GM19043 (cell line): ENCODE measurements at regions not wholly inside any gene's neighbourhood (a gene's known extent, or its start where the extent isn't known, plus 50 kb on each side); places are given as distances from the start of the nearest gene placed in this dataset.
"Not testable (repeated sequence)": the region's sequence is repeated elsewhere in the genome, so short reads cannot be mapped to it uniquely, and the experiment has no call there.

ENCODE experiments used
- ATAC-seq: cut with Tn5 transposase; IDR thresholded peaks from one replicate; pipeline ENCODE4 v1.9.1; 2021; ENCODE audit warnings: low read depth; ENCODE audit not compliant: unreplicated experiment

DNA sequence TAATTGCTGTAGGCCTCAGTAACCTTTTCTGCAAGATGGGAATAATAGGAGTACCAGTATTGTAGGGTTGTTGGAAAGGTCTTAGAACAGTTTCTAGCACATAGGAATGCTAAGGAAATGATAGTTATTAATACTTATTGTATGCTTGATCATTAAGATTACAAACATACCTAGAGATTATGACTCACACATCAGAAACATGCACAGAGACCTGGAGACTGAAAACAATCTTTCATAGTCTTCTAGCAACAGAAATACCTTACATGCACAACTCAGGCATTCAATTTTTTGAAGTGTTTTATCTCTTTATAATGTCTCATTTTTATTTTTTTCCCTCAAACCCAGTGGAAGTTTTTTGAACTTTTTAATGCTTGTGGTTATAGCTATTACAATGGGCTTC is 104.4 kb upstream of the ZBTB20 start:
- no peak for ATAC-seq

DNA sequence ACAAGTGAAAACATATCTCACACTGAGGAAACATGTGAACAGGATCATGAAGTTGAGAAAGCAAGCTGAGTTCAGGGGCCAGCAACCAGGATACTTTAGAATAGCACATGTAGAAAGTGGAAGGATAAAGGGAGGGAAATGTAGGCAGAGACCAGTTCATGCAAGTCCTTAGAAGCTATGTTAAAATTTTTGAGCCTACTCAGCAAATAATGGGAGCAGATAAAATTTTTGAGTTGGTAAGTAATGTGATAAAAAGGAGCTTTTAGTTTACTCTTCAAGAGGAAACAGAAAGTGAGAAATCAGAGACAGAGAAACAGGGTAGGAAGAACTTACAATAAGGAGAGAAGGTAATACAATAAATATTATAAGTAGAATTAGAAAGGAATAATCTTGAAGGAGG is 105.6 kb upstream of the ZBTB20 start:
- ATAC-seq = no peak

DNA sequence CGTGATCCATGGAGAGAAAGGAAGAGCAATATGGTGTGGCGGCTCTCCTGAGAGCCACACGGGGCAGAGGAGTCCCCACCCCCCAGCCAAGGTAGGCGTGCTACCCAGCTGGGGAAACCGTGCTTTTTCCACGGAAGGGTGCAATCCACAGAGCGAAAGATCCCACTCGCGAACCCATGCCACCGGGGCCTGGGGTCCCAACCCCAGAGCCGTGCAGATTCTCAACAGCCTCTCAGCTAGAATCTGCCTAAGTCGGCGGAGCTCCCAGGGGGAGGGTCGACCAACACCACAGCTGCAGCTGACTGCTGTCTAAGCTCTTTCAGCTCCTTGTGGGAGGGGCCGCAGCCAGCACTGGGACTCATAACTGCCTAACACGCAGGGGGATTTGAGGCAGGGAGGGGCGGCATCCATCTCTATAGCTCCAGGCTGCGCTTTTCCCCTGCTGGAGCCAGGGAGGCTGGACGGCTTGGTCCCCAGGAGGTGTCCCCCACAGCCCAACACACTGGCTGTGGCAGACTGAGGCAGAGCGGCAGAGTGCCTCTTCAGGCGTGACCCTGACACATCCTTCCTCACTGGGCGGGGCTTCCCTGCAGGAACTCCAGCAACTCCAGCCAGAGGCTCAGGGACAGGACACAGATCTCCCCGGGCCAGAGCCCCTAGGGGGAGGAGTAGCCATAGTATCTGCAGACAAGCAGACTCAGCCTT is 107.6 kb upstream of the ZBTB20 start:
- ATAC-seq = no peak

DNA sequence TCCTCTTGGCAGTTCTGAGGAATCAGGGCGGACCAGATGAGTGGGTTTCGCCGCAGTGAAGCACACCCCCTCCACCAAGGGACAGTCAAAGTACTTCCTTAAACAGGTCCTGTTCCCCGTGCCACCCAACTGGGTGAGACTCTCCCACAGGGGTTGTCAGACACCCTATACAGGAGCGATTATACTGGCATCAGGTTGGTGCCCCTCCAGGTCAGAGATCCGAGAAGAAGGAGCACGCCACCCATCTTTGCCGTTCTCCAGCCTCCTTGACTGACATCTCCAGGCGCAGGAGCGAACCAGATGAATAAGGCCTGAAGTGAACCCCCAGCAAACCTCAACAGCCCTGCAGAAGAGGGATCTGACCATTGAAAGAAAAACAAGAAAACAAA is 108.1 kb upstream of the ZBTB20 start:
- ATAC-seq = no peak

DNA sequence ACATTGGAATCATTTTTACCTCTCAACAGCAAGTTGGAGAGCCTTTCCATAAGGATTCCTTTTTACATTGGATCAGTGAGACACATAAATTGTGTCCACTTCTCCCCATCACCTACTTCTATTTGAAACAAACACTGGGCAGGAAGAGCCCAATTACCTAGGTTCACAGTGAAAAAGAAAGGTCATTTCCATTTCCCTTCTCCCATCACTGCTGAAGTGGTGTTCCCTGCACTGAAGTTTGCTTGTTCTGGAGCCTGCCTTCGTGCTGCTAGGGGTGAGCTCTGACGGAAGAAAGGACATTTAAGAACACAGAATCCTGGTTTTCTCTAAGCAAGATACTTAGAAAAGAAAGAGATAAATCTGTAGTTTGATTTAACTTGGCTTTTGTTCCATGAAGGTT is 123.8 kb upstream of the ZBTB20 start:
- ATAC-seq = no peak

DNA sequence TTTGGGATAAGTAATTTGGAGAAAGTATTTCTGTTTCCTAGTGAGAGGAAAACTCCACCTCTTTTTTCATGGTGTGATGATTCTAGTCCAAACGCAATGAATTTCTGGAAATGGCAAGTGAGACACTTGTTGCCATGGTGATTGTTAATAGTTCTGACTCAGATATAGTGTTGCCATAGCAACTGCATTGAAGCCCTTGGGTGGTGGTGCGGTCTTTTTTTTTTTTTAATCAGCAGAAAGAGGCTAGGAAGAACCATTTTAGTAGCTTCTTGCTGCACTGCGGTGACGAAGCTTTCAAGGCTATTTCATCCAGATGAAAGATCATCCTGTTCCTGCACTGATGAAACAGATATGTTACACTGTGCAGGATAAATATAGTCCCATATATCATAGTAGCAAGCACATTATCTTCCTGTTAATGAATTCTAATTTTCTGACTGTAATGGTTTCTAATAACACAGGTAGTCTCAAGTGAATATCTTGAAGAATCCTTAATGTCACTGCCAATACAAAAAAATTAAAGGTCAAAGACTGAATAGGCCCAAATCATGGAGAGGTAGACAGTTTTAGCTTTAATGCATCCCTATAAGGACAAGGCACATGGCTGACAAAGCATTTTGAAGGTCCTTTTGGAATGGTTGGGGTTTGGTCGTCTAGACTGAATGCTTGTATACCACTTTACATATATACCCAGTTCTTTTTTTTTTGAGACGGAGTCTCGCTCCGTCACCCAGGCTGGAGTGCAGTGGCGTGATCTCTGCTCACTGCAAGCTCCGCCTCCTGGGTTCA is 125.1 kb upstream of the ZBTB20 start:
- no peak for ATAC-seq

DNA sequence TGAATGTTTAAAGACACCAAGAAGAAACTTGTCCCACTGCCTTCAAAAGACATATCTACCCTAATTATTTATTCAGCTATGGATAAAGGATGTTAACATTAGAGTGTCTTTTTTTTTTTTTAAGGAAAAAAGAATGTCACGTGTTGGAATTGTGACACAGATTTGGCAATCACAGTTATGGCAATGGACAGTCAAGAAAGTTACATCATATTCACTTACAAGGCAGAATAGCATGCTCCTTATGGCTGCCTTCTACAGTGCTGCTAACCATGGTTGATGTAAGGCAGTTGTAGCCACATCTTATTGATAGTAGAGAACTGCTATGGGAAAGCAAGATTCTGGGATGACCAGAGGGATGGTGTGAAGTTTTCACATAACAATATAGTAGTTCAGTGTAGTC is 128.8 kb upstream of the ZBTB20 start:
- no peak for ATAC-seq

DNA sequence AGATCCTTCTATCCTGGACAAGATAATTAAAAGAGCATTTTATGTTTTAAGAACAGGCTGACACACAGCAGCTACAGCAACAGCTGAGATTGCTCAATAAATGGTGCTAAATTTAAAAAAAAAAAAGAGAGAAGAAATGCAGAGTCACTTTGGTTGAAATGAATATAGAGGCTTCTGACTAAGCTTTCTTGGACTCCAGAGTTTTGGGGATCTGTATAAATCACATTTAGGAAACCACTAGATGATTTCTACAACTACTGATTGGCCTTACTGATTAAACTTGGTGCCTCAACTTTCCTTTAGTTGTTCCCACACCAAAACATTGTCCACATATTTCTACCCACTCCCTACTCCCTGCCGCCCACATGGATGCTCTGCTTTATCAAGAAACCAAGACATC is 132.9 kb upstream of the ZBTB20 start:
- ATAC-seq = no peak

DNA sequence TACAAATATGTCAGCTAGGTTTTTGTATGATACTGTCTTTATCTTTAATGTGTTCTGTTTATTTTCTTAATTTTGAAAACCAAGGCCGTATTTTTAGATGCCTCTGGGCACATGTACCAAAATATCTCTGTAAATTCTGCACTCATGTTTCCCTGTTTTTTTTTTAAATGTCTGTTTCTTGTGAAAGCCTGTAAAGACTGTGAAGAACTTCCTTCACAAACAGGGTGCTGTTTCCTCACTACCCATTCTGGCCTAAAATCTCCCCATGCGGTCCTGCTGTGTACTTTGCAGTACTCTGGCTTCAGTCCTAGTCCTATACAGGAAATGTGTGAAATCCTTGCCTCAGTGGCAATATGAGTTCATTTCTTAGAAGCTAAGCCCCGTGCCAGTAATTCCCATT is 133.4 kb upstream of the ZBTB20 start:
- no peak for ATAC-seq

DNA sequence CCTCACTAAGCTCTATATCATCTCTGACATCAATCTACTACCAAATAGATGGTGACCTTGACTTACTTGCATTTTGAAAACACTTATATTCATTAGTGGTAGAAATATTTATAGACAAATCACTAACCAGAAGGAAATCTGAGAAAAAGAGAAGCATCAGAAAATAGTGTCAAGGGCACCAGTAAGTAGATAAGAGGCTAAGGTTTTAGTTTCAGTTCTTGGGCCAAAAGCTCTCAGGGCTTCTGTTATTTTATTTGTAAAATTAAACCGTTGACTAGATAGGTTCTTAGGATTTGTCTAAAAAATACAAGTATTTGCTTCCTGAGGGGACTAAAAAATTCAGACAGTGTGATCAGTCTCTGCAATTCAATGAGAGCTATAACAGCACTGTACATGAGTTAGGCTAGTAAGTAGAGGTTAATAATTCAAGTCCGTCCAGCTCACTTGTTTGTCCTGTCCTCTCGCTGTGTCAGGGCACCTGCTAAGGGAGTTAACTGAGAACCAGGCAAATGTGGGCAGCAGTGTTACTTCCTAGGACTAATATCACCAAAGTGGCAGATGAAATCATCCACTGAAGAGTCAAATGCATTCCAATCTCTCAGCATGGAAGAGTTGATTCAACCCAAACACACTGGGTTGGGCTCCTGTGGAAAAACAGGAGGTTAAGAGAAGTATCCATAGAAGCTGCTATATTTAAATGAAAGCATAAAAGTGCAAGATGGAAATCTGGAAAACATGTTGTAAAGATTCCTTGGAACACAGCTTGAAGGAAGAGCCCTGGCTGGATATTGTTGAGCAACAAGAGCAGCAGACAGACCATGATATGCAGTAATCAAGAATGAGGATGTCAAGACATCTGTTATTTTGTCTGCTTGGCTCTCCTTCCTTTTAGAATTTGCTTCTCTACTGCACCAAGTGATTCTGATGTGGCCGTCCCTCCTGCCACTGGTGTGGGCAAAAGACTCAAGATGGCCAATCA is 134.9 kb upstream of the ZBTB20 start:
- no peak for ATAC-seq

DNA sequence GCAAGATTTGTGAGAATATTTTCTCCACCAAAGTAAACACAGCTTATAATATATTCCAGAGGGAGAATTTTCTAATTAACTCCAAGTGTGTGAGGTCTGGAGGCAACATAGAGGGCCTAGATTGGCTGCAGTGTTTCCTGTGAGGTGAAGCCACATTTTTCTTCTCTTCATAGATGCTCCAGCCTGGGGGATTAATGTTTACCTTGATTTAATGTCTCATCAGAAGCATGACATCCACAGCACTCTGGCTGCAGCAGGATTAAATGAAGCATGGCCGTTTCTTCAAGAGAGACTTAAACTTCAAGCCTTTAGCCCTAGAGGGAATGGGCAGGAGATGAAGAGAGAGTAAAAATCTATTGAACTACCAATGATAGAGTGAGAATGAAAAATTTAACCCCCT is 137.9 kb upstream of the ZBTB20 start:
- no peak for ATAC-seq

DNA sequence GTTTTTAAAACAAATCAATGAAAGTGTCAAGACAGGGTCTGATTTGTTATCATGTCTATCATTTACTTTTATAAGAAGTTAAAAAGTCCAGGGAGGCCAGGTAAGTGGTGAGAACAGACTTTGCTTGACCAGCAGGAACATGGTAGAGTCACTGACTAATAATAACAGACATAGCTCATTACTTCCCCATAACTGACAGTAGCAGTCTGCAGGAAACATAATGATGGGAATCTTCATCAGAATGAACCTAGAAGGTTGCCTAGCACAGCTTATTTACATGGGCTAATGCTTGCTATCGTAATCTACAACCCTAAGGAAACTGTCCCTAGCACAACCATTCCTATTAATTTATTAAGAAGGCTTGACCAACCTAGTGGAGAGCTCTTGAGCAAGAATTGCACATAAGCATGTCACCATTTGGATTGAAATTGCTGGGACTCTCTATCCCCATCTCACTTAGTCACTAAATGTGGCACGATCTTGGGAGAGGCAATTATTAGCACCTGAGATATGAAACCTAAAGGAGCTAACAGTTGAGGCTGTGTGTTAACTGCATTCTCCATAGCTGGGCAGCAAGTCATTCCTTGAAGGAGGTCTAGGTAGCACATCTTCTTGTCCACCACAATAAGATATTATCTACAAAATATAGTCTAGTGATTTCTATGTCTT is 139.6 kb upstream of the ZBTB20 start:
- ATAC-seq = no peak

DNA sequence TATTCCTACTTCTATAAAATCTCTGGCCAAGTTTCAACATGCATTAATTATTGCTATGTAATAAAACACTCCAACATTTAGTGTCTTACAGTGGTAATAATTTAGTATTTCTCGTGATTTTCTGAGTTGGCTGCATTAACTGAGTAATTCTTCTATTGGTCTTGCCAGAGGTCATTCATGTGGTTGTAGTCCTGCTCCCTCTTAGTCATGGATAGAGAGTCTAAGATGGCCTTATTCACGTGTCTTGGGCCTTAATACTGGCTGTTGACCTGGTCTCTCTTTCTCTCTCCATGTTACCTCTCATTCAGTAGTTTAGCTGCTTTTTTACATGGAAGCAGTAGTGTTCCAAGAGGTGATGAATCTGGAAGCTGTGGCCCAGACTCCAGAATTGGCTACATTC is 140.1 kb upstream of the ZBTB20 start:
- ATAC-seq = no peak

DNA sequence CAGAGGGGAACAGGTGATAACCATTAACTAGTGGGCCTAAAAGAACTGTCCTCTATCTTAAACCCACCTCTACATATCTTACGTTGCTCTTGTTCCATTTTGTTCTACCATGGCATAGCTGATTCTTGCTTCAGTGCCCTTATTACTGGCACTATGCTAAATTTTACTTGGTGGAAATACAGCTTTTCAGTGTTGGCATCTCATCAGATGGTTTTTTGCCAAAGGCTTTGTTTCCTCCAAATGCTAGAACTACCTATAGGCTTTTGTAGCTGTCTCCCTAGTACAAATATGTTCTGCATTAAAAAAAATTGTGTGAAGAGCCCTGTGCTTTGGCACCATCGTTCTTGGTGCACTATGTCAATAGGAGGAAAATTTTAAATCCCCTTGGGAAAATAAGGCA is 145.0 kb upstream of the ZBTB20 start:
- no peak for ATAC-seq

DNA sequence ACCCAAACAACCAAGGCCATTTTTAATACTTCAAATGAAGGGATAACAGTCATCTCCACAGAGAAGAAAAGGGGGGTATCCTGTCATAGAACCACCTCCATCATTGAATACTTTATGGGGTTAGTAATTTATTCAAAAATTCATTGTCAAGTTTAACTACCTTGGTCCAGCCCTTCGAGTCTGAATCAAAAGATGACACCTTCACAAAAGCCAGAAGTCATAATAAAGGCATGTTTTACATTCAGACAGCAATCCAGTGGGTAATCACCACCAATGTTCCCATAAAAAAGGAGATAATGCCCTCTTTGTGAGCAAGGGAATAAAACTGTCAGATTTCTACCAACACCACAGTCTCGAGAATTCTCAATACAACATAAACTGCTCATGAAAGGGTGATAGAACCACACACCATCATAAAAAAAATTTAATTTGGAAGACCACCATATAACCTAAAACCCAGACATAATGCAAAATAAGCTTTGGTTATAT is 145.6 kb upstream of the ZBTB20 start:
- ATAC-seq = no peak

DNA sequence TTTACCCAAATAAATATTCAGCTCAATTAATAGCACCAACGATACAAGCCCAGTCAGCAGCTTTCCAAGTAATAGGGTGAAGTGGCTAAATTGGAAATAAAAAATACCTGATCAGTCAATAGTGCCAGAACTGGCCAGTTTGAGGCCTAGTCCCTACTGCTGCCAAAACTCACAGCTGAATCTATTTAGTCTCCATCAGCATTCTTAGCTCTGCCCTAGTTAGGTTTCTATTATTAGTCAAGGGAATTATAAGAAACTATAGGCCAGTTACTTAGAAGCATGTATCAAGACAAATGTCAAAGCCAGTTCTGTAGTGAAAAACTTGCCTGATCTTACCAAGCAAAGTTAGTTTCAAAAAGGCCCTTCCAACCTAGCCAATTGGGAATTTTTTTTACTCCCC is 146.2 kb upstream of the ZBTB20 start:
- ATAC-seq = no peak

DNA sequence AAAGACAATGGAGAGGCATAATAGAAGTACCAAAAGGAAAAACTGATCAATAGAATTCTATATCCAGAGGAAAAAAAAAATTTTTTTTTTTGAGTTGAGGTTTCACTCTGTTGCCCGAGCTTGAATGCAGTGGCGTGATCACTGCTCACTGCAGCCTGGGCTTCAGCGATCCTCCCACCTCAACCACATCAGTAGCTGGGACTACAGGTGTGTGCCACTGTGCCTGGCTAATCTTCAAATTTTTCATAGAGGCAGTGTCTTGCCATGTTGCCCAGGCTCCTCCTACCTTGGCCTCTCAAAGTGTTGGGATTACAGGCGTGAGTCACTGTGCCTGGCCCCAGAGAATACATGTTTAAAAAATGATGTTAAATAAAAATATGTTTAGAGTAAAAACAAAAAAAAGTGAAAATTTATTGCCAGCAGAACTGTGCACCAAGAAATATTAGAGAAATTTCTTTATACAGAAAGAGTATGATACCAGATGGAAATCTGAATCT is 154.3 kb upstream of the ZBTB20 start:
- ATAC-seq = no peak

DNA sequence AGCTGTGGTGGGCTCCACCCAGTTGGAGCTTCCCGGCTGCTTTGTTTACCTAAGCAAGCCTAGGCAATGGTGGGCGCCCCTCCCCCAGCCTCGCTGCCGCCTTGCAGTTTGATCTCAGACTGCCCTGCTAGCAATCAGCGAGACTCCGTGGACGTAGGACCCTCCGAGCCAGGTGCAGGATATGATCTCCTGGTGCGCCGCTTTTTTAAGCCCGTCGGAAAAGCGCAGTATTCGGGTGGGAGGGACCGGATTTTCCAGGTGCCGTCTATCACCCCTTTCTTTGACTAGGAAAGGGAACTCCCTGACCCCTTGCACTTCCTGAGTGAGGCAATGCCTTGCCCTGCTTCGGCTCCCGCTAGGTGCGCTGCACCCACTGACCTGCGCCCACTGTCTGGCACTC is 170.9 kb upstream of the ZBTB20 start:
- not testable (repeated sequence) for ATAC-seq

DNA sequence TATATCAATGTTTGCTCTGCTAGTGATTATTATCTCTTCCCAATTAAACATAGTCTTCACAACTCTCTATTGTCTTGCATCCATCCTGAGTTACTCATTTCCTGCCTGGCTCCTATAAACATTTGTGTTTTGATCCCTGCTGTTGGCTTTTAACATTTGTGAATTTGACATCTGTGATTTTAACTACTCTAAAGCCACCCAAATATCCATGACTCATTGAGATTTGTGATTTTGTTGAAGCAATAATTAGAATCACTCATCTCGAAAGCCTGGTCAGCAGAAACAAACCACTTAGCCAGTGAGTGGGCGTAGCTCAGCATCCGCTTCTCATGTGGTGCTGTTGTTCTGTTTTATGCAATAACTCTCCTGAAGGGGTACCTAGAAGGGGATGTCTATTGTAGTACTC is 174.3 kb upstream of the ZBTB20 start:
- ATAC-seq = no peak

DNA sequence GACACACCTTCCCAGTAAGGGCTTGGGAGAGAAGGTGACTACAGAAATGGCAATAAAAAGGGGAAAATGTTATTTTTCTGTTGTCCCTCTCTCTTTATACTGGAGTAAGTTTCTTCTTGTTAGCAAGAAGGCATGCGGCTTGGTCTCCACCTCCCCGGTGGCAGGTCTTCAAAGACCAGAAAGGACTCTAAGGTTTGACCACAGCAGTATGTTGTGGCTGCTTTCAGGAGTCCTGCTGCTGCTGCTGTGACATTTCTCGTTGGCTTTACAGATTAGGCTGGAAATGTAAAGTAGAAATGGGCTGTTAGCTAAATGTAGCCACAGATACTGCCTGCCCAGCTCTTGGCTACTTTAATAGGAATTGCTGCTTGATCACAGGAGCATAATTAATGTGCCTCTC is 175.8 kb upstream of the ZBTB20 start:
- ATAC-seq = no peak
